K562 (cell line): ENCODE measurements at regions not wholly inside any gene's neighbourhood (a gene's known extent, or its start where the extent isn't known, plus 50 kb on each side); places are given as distances from the start of the nearest gene placed in this dataset.

Experiments used
- ATAC-seq: fragments of 200-7000 bp; cut with Tn5 transposase; 3 replicates; pipeline ENCODE4 v1.9.1; 2020; ENCODE audit warnings: moderate library complexity
- BruUV-seq: library from RNA; stranded (reverse); fragments of 400-500 nt; replicated peaks from 2 replicates; lab custom pipeline; 2021; lab: Mats Ljungman, UMichigan
- CTCF ChIA-PET: fragments of 300-600 bp; formaldehyde crosslinking; extraction: SDS; loops from one replicate; lab custom pipeline; 2021; ENCODE audit warnings: low intra/inter-chr PET ratio; lab: Yijun Ruan, JAX
- POLR2A ChIA-PET: fragments of 300-600, 350-650 bp; sonication (Branson Sonifier 250); formaldehyde crosslinking; extraction: SDS; loops from one replicate; lab custom pipeline; 2021; ENCODE audit warnings: antibody characterized with exemption, inconsistent platforms; lab: Yijun Ruan, JAX
- DNase-seq, 4 experiments: peaks; one replicate each; pipeline versions ENCODE4 v3.0.0 to v3.0.0-alpha.2; 2011 to 2018; ENCODE audit warnings: low spot score in 3 of 4, mixed read lengths in 3 of 4; ENCODE audit errors: extremely low read depth in 1 of 4
- FAIRE-seq: peaks from 2 replicates; lab custom pipeline; 2011; peaks lifted over from hg19 to GRCh38; lab: Jason Lieb, UNC
- H2AFZ ChIP-seq: 2 replicates; pipeline ENCODE4 v1.6.0; 2011; ENCODE audit warnings: low read depth, low read length, control low read depth, inconsistent platforms
- H3K27ac ChIP-seq: fragments of 200-600 bp; 3 replicates; pipeline ENCODE4 v1.8.0; 2011; ENCODE audit warnings: low read depth, mild to moderate bottlenecking, control low read depth, inconsistent platforms, low read length, moderate library complexity, mixed read lengths; ENCODE audit errors: extremely low read depth
- H3K27me3 ChIP-seq, 2 experiments: fragments of 300-600 bp in 1 of 2; 2 replicates in 1 of 2; 3 replicates in 1 of 2; pipeline versions ENCODE4 v1.6.0 to v1.8.0; 2011; ENCODE audit warnings: inconsistent platforms in 2 of 2, low read length in 2 of 2, mild to moderate bottlenecking in 1 of 2, mixed read lengths in 1 of 2, moderate library complexity in 1 of 2; ENCODE audit not compliant: control insufficient read depth in 2 of 2, insufficient read depth in 2 of 2
- H3K36me3 ChIP-seq: fragments of 300-600 bp; 3 replicates; pipeline ENCODE4 v1.8.0; 2011; ENCODE audit warnings: mild to moderate bottlenecking, low read length, inconsistent platforms; ENCODE audit not compliant: control insufficient read depth, insufficient read depth
- H3K4me1 ChIP-seq, 2 experiments: fragments of 200-600 bp in 1 of 2; replicated peaks in 1 of 2; 2 replicates in 1 of 2; 3 replicates in 1 of 2; pipeline versions ENCODE4 v1.5.1 to v1.8.0; 2011; ENCODE audit warnings: inconsistent platforms in 2 of 2, low read length in 2 of 2, mild to moderate bottlenecking in 1 of 2, mixed read lengths in 1 of 2, moderate library complexity in 1 of 2; ENCODE audit not compliant: control insufficient read depth in 2 of 2, insufficient read depth in 2 of 2
- H3K4me2 ChIP-seq: 2 replicates; pipeline ENCODE4 v1.6.1; 2011; ENCODE audit warnings: low read length, control low read depth, inconsistent platforms, mixed read lengths; ENCODE audit not compliant: insufficient read depth
- H3K4me3 ChIP-seq: fragments of 200-600 bp; sonication (generic), shearing (Covaris generic); 2 replicates; pipeline ENCODE4 v1.5.1; 2016; ENCODE audit warnings: control low read depth, inconsistent platforms
- H3K79me2 ChIP-seq: fragments of 200-600 bp; 3 replicates; pipeline ENCODE4 v1.8.0; 2011; ENCODE audit warnings: low read length, inconsistent platforms; ENCODE audit not compliant: control insufficient read depth, insufficient read depth
- H3K9ac ChIP-seq, 2 experiments: 2 replicates each; pipeline versions ENCODE4 v1.6.0 to v1.6.1; 2011; ENCODE audit warnings: low read depth in 2 of 2, low read length in 2 of 2, control low read depth in 1 of 2, inconsistent platforms in 1 of 2, mild to moderate bottlenecking in 1 of 2, mixed read lengths in 1 of 2; ENCODE audit not compliant: insufficient read depth in 1 of 2
- H3K9me1 ChIP-seq: one replicate; pipeline ENCODE4 v1.6.0; 2011; ENCODE audit warnings: inconsistent platforms, mild to moderate bottlenecking, low read length, moderate library complexity; ENCODE audit not compliant: control insufficient read depth, insufficient read depth
- H3K9me3 ChIP-seq: replicated peaks from 2 replicates; pipeline ENCODE4 v1.5.1; 2011; ENCODE audit warnings: low read depth, low read length, inconsistent platforms; ENCODE audit not compliant: control insufficient read depth, insufficient read depth
- H4K20me1 ChIP-seq: replicated peaks from 2 replicates; pipeline ENCODE4 v1.6.1; 2011; ENCODE audit warnings: low read length, inconsistent platforms, mixed read lengths; ENCODE audit not compliant: control insufficient read depth, insufficient read depth
- SP2 ChIP-seq: IDR thresholded peaks from 2 replicates; pipeline ENCODE4 v1.6.1; 2011; ENCODE audit warnings: mild to moderate bottlenecking, low read depth, low read length, moderate library complexity; ENCODE audit not compliant: poor library complexity, severe bottlenecking; ENCODE audit errors: extremely low read depth
- WGBS: fragments of 100-300 bp; shearing (Covaris generic); methylation state at CpG from one replicate; pipeline ENCODE4 v1.1.6; 2016; ENCODE audit warnings: low coverage, mixed read lengths; ENCODE audit not compliant: insufficient coverage; ENCODE audit errors: missing lambda C conversion rate; 5-methylcytosine and 5-hydroxymethylcytosine counted together
- in situ Hi-C: fragments of 300-500 bp; cut with MboI; formaldehyde crosslinking; loops from 4 replicates; pipeline ENCODE4 v1.15.0; 2018; ENCODE audit warnings: inconsistent platforms, mixed read lengths
- intact Hi-C: fragments of 100-400 bp; cut with micrococcal nuclease; formaldehyde crosslinking; loops from 2 replicates; pipeline ENCODE4 v1.14.2; 2022
- TF ChIP-seq, protein P1 (sequence below), 2 experiments: fragments of 450-650 bp; conservative IDR thresholded peaks; 2 replicates each; pipeline ENCODE4 v1.6.1; 2017; ENCODE audit warnings: mild to moderate bottlenecking in 2 of 2, moderate library complexity in 2 of 2
- TF ChIP-seq, protein P2 (sequence below): fragments of 450-650 bp; IDR thresholded peaks from 2 replicates; pipeline ENCODE4 v1.6.1; 2016; ENCODE audit warnings: low read depth, mild to moderate bottlenecking, moderate library complexity
- TF ChIP-seq, protein P3 (sequence below): fragments of 250-450 bp; sonication (Bioruptor Pico); IDR thresholded peaks from 2 replicates; pipeline ENCODE4 v1.5.0; 2022; ENCODE audit warnings: mild to moderate bottlenecking

DNA sequence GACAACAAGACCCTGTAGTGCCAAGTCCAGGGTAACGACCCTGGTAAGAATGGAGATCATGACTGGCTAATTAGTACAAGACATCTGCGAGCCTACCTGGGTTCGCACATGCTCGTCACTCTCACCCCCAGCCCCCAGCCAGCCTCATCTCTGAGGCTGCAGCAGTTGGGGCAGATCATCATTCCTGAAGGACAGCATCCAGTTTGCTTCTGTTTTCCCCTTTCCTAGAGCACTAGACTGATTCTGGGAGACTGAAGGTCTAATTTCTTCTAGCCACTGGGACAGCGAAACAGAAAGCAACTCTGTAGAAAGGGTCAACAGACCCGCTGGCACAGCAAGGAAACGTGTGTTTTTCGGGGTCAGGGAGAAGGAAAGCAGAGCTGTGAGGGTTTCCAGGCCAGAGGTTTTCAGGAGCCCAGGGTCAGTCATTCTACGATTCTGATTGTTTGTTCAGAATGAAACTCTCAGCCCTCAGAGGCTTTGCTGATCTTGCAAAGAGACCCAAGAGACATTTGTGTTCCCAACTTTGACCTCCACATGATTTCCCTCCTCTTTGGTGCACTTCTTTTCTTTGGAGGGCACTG lies 343.1 kb upstream of the NOCT start:
- DNase-seq (no peak), FAIRE-seq (no peak), ATAC-seq (no peak)
- no peaks in the 10 kb centered on the region for H4K20me1 ChIP-seq
- intact Hi-C loops = loop anchor here (10.0 kb wide), 1 partner anchor 1548 kb away; no protein-coding TSS in a partner anchor
- no TSS peak for BruUV-seq
- in situ Hi-C loops = loop anchor here (10.0 kb wide), 1 partner anchor 498 kb away; no protein-coding TSS in a partner anchor
- H3K36me3 ChIP-seq = no peaks in the 10 kb centered on the region
- CTCF ChIA-PET = no interaction called here
- 54% methylated on average over 7 of the region's 9 CpGs for WGBS
- no peak overlapping the region for H3K4me3 ChIP-seq
- H3K9ac ChIP-seq = no peak overlapping the region; a peak in 1 of 4 replicates
- no peaks in the 10 kb centered on the region for H3K9me3 ChIP-seq
- H3K79me2 ChIP-seq = no peaks in the 10 kb centered on the region
- H3K9me1 ChIP-seq = no peaks in the 10 kb centered on the region
- H3K27me3 ChIP-seq = no peaks in the 10 kb centered on the region
- POLR2A ChIA-PET = interaction anchor here (0.6 to 1.1 kb wide), 2 partner anchors 437 to 572 kb away, joined by 3 to 4 read pairs; no protein-coding TSS in a partner anchor
- peaks cover 20 to 39% of the 10 kb centered on the region in 2 experiments; a peak in 4 of 5 replicates for H3K4me1 ChIP-seq
- H3K4me2 ChIP-seq = peak overlapping the region; percentile 47; the same call in 1 of the 2 replicates
- peak overlapping the region; percentile 14 for H2AFZ ChIP-seq
- H3K27ac ChIP-seq = peak overlapping the region; percentile 36; the same call in 2 of the 3 replicates
- TF ChIP-seq, protein P1, sequence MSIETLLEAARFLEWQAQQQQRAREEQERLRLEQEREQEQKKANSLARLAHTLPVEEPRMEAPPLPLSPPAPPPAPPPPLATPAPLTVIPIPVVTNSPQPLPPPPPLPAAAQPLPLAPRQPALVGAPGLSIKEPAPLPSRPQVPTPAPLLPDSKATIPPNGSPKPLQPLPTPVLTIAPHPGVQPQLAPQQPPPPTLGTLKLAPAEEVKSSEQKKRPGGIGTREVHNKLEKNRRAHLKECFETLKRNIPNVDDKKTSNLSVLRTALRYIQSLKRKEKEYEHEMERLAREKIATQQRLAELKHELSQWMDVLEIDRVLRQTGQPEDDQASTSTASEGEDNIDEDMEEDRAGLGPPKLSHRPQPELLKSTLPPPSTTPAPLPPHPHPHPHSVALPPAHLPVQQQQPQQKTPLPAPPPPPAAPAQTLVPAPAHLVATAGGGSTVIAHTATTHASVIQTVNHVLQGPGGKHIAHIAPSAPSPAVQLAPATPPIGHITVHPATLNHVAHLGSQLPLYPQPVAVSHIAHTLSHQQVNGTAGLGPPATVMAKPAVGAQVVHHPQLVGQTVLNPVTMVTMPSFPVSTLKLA (conservative IDR thresholded peaks at IDR 0.05) = no peak
- TF ChIP-seq, protein P2, sequence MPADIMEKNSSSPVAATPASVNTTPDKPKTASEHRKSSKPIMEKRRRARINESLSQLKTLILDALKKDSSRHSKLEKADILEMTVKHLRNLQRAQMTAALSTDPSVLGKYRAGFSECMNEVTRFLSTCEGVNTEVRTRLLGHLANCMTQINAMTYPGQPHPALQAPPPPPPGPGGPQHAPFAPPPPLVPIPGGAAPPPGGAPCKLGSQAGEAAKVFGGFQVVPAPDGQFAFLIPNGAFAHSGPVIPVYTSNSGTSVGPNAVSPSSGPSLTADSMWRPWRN = no peak
- no peak for TF ChIP-seq SP2
- TF ChIP-seq, protein P3, sequence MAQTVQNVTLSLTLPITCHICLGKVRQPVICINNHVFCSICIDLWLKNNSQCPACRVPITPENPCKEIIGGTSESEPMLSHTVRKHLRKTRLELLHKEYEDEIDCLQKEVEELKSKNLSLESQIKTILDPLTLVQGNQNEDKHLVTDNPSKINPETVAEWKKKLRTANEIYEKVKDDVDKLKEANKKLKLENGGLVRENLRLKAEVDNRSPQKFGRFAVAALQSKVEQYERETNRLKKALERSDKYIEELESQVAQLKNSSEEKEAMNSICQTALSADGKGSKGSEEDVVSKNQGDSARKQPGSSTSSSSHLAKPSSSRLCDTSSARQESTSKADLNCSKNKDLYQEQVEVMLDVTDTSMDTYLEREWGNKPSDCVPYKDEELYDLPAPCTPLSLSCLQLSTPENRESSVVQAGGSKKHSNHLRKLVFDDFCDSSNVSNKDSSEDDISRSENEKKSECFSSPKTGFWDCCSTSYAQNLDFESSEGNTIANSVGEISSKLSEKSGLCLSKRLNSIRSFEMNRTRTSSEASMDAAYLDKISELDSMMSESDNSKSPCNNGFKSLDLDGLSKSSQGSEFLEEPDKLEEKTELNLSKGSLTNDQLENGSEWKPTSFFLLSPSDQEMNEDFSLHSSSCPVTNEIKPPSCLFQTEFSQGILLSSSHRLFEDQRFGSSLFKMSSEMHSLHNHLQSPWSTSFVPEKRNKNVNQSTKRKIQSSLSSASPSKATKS (CRISPR knock-in tag) = no peak
